Thyroid gland (tissue), 4 donors: ENCODE measurements at regions not wholly inside any gene's neighbourhood (a gene's known extent, or its start where the extent isn't known, plus 50 kb on each side); places are given as distances from the start of the nearest gene placed in this dataset.

Source experiments
- DNase-seq, 2 donors: peaks; one replicate each; pipeline ENCODE4 v3.0.0-alpha.2; 2019
- H3K27ac ChIP-seq, 3 donors: fragments of 200-600 bp; sonication (generic); 1 replicate in 2 of 3; 2 replicates in 1 of 3; pipeline ENCODE4 v1.5.1; 2016 to 2019; ENCODE audit warnings: mild to moderate bottlenecking in 1 of 3, moderate library complexity in 1 of 3
- H3K27me3 ChIP-seq: fragments of 200-600 bp; sonication (generic); one replicate; pipeline ENCODE4 v1.5.1; 2019
- H3K36me3 ChIP-seq, 2 donors: fragments of 200-600 bp; sonication (generic); one replicate each; pipeline ENCODE4 v1.5.1; 2016 to 2019
- H3K4me1 ChIP-seq, 2 donors: fragments of 200-600 bp; sonication (generic); one replicate each; pipeline ENCODE4 v1.5.1; 2017 to 2019
- H3K4me3 ChIP-seq, 3 donors: fragments of 200-600 bp; sonication (generic); replicated peaks in 1 of 3; 1 replicate in 2 of 3; 2 replicates in 1 of 3; pipeline ENCODE4 v1.5.1; 2016; ENCODE audit warnings: mild to moderate bottlenecking in 1 of 3
- H3K9me3 ChIP-seq: fragments of 200-600 bp; sonication (generic); one replicate; pipeline ENCODE4 v1.5.1; 2017
- CTCF ChIP-seq, 6 experiments: fragments of 200-600 bp in 3 of 6; fragments of 450-650 bp in 3 of 6; sonication (generic) in 3 of 6; IDR thresholded peaks; one replicate each; pipeline ENCODE4 v1.5.1; 2016 to 2019; ENCODE audit warnings: antibody characterized with exemption in 6 of 6, mild to moderate bottlenecking in 2 of 6, inconsistent platforms in 1 of 6, moderate library complexity in 1 of 6
- POLR2A ChIP-seq, 2 donors: fragments of 450-650 bp; IDR thresholded peaks; one replicate each; pipeline ENCODE4 v1.6.1; 2017; ENCODE audit warnings: antibody characterized with exemption in 2 of 2, mild to moderate bottlenecking in 2 of 2, moderate library complexity in 1 of 2
- WGBS, 2 donors: methylation state at CpG; one replicate each; pipeline ENCODE4 v1.1.5; 2017; 5-methylcytosine and 5-hydroxymethylcytosine counted together
- intact Hi-C: fragments of 100-400 bp; cut with DNase I; formaldehyde crosslinking; loops from one replicate; pipeline ENCODE4 v1.15.1; 2023

DNA sequence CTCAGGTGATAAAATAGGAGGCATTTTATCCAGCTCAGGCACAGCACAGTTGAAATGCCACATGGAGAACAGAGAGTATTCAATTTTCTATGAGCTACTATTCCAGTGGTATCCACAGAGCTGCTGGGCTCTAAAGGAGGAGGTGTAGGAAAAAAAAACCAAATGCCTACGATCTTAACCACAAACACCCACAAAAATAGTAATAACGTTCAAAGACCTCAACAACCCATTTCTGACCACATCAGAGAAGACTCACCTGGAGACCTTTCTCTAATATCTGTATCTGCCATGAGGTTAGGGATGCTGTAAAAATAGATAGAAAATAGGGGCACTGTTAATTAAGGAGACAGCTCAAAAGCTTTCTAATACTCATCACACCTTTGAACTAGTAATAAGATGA, 294.6 kb upstream of the PARD3B start:
- DNase-seq, result no peak
- intact Hi-C loops, result no loop called here
- WGBS, 2 donors, result 33 to 49% methylated on average over 2 of the region's 2 CpGs

DNA sequence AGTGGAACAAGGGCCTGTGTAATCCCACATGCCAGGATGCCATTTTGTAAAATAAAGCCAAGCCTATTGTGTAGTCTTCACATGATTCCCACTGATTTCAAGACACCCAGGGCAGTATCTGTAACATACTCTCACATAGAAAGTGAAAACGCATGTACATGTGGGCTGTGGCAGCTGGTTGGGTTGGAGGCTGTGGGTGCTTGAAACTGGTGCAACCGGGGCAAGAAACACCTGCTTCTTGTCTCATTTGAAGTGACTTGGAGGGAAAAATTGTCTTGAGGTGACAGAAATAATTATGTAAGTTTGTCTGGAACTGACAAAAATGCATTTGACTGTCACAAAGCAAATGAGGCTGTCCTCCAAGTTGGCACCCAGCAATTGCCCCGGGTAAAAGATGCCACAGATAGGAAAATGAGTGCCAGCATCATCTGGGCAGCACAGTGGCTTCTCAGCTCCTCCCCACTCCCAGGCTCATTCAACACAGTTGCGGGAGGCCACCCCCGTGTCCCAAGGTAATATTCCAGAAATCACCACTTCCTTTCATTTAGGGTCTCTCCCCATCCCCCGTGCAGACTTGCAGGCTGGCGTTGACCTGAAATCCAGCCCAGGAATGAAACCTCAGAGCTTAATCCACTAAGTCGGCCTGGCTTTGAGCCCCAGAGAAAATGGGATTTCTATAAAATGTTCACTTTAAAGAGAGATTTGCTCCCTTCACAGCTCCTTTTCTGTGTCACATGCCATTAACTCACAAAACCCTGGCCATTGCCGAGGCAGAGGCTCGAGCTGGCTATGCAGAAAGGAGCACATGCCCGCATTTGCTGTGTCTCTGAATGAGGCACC, 293.9 kb upstream of the PARD3B start:
- H3K9me3 ChIP-seq, result no peaks in the 10 kb centered on the region
- WGBS, 2 donors, result 92 to 97% methylated on average over 11 of the region's 11 CpGs
- H3K36me3 ChIP-seq, result no peaks in the 10 kb centered on the region
- intact Hi-C loops, result no loop called here
- no peak for DNase-seq
- H3K27me3 ChIP-seq, result no peaks in the 10 kb centered on the region
- no peak overlapping the region for H3K27ac ChIP-seq
- no peak for TF ChIP-seq CTCF (IDR thresholded peaks at IDR 0.05)
- no peak for TF ChIP-seq POLR2A (IDR thresholded peaks at IDR 0.05)
- H3K4me3 ChIP-seq, result no peak overlapping the region
- H3K4me1 ChIP-seq, result peaks cover 9 to 18% of the 10 kb centered on the region in 2 donors

More for the DNA sequence above, 294.6 kb upstream of the PARD3B start:
- Histone ChIP-seq H3K9me3 (no peaks in the 10 kb centered on the region), H3K27me3 (no peaks in the 10 kb centered on the region), H3K4me1 (peaks cover 6 to 11% of the 10 kb centered on the region in 2 donors), H3K36me3 (no peaks in the 10 kb centered on the region), H3K27ac (no peak overlapping the region), H3K4me3 (no peak overlapping the region)
- TF ChIP-seq POLR2A (IDR thresholded peaks at IDR 0.05), result no peak
- TF ChIP-seq CTCF (IDR thresholded peaks at IDR 0.05), result no peak

- Histone ChIP-seq H3K4me3 (no peak overlapping the region), H3K27ac (no peak overlapping the region), H3K27me3 (no peaks in the 10 kb centered on the region), H3K4me1 (peaks cover 9 to 20% of the 10 kb centered on the region in 2 donors), H3K36me3 (no peaks in the 10 kb centered on the region), H3K9me3 (no peaks in the 10 kb centered on the region)
- WGBS, 2 donors, result 66 to 74% methylated on average over 10 to 11 of the region's 11 CpGs
- no peak for DNase-seq
- TF ChIP-seq POLR2A (IDR thresholded peaks at IDR 0.05) (no peak), CTCF (IDR thresholded peaks at IDR 0.05) (no peak)
- intact Hi-C loops, result no loop called here
These were observed 293.3 kb upstream of the PARD3B start for GRCh38 chr2:204251998-204252376.

DNA sequence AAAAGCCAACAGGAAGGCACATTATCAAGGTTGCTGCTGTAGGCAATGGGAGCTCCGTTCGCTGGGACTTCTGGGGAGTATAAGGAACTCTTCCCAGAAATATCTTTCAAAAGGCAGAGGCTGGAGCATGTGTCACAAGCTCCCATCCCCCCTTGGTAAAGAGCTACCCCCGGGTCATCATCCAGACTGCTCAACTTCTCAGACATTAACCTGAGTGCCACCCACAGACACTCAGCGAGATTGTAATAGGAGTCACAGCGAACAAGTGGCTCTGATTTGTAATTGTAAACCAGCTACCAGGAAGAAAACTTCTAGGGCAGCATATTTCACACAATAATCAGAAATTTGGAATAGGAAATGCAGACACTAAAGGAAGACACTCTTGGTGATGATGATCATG, 290.2 kb upstream of the PARD3B start:
- Histone ChIP-seq H3K36me3 (no peaks in the 10 kb centered on the region), H3K4me3 (no peak overlapping the region), H3K27ac (no peak overlapping the region), H3K9me3 (no peaks in the 10 kb centered on the region), H3K4me1 (peaks cover 9 to 22% of the 10 kb centered on the region in 2 donors), H3K27me3 (no peaks in the 10 kb centered on the region)
- TF ChIP-seq POLR2A (IDR thresholded peaks at IDR 0.05) (no peak), CTCF (IDR thresholded peaks at IDR 0.05) (no peak)
- intact Hi-C loops, result no loop called here
- no peak for DNase-seq
- 56 to 62% methylated on average over 5 of the region's 5 CpGs for WGBS, 2 donors

DNA sequence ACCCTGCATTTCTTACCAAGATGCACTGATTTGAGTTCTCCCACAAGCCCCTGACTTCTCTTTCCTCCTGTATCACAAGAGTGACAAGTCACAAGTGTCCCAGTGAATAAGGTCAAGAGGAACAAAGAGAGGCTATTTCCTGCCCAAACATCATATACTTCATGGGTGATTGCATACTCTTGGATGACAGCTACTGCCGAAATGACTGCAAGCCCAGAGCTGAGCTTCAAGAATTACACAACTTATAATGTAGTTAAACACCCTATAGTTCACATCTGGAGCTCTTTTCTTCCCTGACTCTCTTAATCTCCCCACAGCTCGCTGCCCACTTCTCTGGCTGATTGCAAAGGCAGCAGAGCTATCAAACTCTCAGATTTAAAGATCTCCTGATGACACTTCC, 289.7 kb upstream of the PARD3B start:
- intact Hi-C loops, result no loop called here
- Histone ChIP-seq H3K27ac (no peak overlapping the region), H3K36me3 (no peaks in the 10 kb centered on the region), H3K4me1 (peaks cover 9 to 27% of the 10 kb centered on the region in 2 donors), H3K4me3 (no peak overlapping the region), H3K9me3 (no peaks in the 10 kb centered on the region), H3K27me3 (no peaks in the 10 kb centered on the region)
- no peak for DNase-seq
- TF ChIP-seq POLR2A (IDR thresholded peaks at IDR 0.05), result no peak
- no peak for TF ChIP-seq CTCF (IDR thresholded peaks at IDR 0.05)
- 35 to 45% methylated on average over 2 of the region's 2 CpGs for WGBS, 2 donors
